ACC112 (cell line): ENCODE measurements at regions not wholly inside any gene's neighbourhood (a gene's known extent, or its start where the extent isn't known, plus 50 kb on each side); places are given as distances from the start of the nearest gene placed in this dataset.
"Not testable (repeated sequence)": the region's sequence is repeated elsewhere in the genome, so short reads cannot be mapped to it uniquely, and the experiment has no call there.

Experiments
- H2AFZ ChIP-seq: fragments of 200-600 bp; sonication (generic); one replicate; pipeline ENCODE4 v1.6.0; 2017; ENCODE audit warnings: antibody characterized with exemption, low read length; ENCODE audit not compliant: unreplicated experiment
- H3K27ac ChIP-seq: fragments of 200-600 bp; sonication (generic); 2 replicates; pipeline ENCODE4 v1.5.1; 2014; ENCODE audit warnings: low read depth, mild to moderate bottlenecking, antibody characterized with exemption, low read length, moderate library complexity
- H3K27me3 ChIP-seq: fragments of 200-600 bp; sonication (generic); 2 replicates; pipeline ENCODE4 v1.6.1; 2014; ENCODE audit warnings: mild to moderate bottlenecking, antibody characterized with exemption, low read length, moderate library complexity, mixed read lengths; ENCODE audit not compliant: insufficient read depth
- H3K36me3 ChIP-seq: fragments of 200-600 bp; sonication (generic); 2 replicates; pipeline ENCODE4 v1.6.1; 2016; ENCODE audit warnings: mild to moderate bottlenecking, antibody characterized with exemption, low read length, moderate library complexity, mixed read lengths; ENCODE audit not compliant: insufficient read depth
- H3K4me1 ChIP-seq: fragments of 200-600 bp; sonication (generic); one replicate; pipeline ENCODE4 v1.6.1; 2016; ENCODE audit warnings: low read length, mixed read lengths; ENCODE audit not compliant: insufficient read depth, unreplicated experiment, control insufficient read depth
- H3K4me3 ChIP-seq: fragments of 200-600 bp; sonication (generic); 2 replicates; pipeline ENCODE4 v1.5.1; 2014; ENCODE audit warnings: mild to moderate bottlenecking, low read depth, low read length
- H3K79me2 ChIP-seq: fragments of 200-600 bp; sonication (generic); one replicate; pipeline ENCODE4 v1.6.0; 2016; ENCODE audit warnings: low read length; ENCODE audit not compliant: control insufficient read depth, unreplicated experiment, insufficient read depth

- no peaks in the 10 kb centered on the region for H3K4me1 ChIP-seq
- peaks cover 25% of the 10 kb centered on the region; the same call in 1 of the 2 replicates for H3K27me3 ChIP-seq
- no peaks in the 10 kb centered on the region for H3K36me3 ChIP-seq
- H3K4me3 ChIP-seq, result no peak overlapping the region
- no peak overlapping the region for H2AFZ ChIP-seq
- no peaks in the 10 kb centered on the region for H3K79me2 ChIP-seq
- no peak overlapping the region for H3K27ac ChIP-seq
These were observed 130.4 kb downstream of the CCDC74A start for GRCh38 chr2:131657895-131658768.

GRCh38 chr2:131658769-131659131 is 131.1 kb downstream of the CCDC74A start:
- Histone ChIP-seq H2AFZ (no peak overlapping the region), H3K36me3 (no peaks in the 10 kb centered on the region), H3K4me3 (no peak overlapping the region), H3K27me3 (peaks cover 26% of the 10 kb centered on the region), H3K79me2 (no peaks in the 10 kb centered on the region), H3K27ac (no peak overlapping the region), H3K4me1 (no peaks in the 10 kb centered on the region)

- Histone ChIP-seq H3K27me3 (peaks cover 28% of the 10 kb centered on the region), H3K4me3 (no peak overlapping the region), H3K79me2 (no peaks in the 10 kb centered on the region), H2AFZ (no peak overlapping the region), H3K36me3 (no peaks in the 10 kb centered on the region), H3K27ac (no peak overlapping the region), H3K4me1 (no peaks in the 10 kb centered on the region)
These were observed 131.5 kb downstream of the CCDC74A start for GRCh38 chr2:131659168-131659572.

DNA sequence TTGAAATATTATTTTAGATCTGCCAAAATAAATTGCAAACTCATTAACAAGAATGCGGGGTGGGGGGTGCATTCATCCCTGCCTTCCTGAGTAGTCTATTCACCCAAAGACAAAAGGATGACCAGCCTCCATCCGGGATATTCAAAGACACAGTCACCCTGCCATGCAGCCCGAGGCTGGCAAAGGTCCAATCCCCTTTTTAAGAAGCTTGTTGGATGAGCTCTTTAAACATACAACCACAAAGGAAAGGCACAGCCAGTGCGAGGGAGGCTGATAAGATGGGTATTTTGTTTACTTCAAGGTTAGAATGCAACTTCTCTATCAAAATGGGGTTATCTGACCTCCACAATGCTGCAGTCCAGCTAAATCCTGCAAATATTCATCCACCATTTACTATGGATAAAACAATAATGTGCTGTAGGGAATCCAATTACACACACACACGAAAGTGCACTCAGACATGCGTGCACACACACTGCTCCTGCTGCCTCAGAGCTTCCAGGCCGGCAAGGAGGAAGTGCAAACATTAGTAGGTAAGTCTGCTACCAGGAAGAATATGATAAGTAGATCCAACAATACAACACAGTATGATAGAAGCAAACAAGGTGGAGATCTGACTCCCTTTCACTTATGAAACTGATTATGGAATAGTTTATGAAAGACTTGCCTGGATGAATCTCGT is 133.6 kb downstream of the CCDC74A start:
- not testable (repeated sequence) for H3K36me3 ChIP-seq, H3K27ac ChIP-seq, H3K4me1 ChIP-seq, H3K4me3 ChIP-seq, H3K79me2 ChIP-seq, H2AFZ ChIP-seq
- H3K27me3 ChIP-seq, result peaks cover 16% of the 10 kb centered on the region

- H3K27ac ChIP-seq, H2AFZ ChIP-seq: not testable (repeated sequence)
These were observed 134.3 kb downstream of the CCDC74A start for GRCh38 chr2:131661884-131662535.

DNA sequence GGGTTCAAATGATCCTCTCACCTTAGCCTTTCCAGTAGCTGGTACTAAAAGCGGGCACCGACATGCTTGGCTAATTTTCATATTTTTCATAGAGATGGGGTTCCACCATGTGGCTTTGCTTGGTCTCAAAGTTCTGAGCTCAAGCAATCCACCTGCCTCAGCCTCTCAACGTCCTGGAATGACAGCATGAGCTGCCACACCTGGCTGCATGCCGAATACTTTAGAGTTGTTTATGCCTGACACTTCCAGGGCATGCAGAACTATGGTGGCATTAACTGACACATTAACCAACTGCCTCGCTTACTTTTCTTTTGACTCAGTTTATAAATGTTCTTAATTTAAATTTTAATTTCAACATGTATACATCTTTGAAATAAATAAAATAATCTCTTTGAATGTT is 135.8 kb downstream of the CCDC74A start:
- H3K27me3 ChIP-seq, result peaks cover 16% of the 10 kb centered on the region
- not testable (repeated sequence) for H3K36me3 ChIP-seq, H2AFZ ChIP-seq, H3K4me1 ChIP-seq, H3K4me3 ChIP-seq, H3K27ac ChIP-seq, H3K79me2 ChIP-seq

More at GRCh38 chr2:131661884-131662535, 134.3 kb downstream of the CCDC74A start:
- not testable (repeated sequence) for H3K36me3 ChIP-seq, H3K79me2 ChIP-seq, H3K4me3 ChIP-seq, H3K4me1 ChIP-seq
- H3K27me3 ChIP-seq, result peaks cover 16% of the 10 kb centered on the region

DNA sequence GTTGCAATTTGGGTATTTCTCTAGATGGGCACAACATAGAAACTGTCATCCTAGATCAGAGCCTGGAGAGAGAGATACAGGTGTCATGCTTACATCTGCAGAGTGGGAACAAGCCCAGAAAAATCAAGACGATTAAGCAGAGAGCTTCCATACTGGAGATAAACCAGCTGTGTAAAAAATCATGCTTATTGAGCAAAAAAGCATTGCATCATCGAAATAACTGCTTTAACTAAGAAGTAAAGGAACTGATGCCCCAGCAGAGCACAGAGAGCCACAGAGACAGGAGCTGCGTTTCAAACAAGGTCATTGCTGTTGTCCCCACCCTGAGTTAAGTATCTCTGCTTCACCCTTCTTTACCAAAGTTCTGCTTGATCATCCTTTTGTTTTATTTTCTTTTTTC is 138.0 kb downstream of the CCDC74A start:
- not testable (repeated sequence) for H3K36me3 ChIP-seq, H2AFZ ChIP-seq, H3K79me2 ChIP-seq, H3K4me3 ChIP-seq, H3K27ac ChIP-seq, H3K4me1 ChIP-seq
- H3K27me3 ChIP-seq, result peaks cover 16% of the 10 kb centered on the region

GRCh38 chr2:131668794-131669540 is 141.3 kb downstream of the CCDC74A start:
- not testable (repeated sequence) for H3K27me3 ChIP-seq, H2AFZ ChIP-seq, H3K79me2 ChIP-seq, H3K36me3 ChIP-seq, H3K4me3 ChIP-seq
- Histone ChIP-seq H3K4me1 (peaks cover 15% of the 10 kb centered on the region), H3K27ac (peak overlapping the region; percentile 78)

- not testable (repeated sequence) for H3K4me3 ChIP-seq, H3K27ac ChIP-seq, H2AFZ ChIP-seq, H3K27me3 ChIP-seq, H3K36me3 ChIP-seq, H3K79me2 ChIP-seq
- peaks cover 20% of the 10 kb centered on the region for H3K4me1 ChIP-seq
These were observed 144.3 kb downstream of the CCDC74A start for GRCh38 chr2:131671841-131672470.
